PC-9 (cell line): ENCODE measurements at regions not wholly inside any gene's neighbourhood (a gene's known extent, or its start where the extent isn't known, plus 50 kb on each side); places are given as distances from the start of the nearest gene placed in this dataset.

ENCODE experiments used
- BruUV-seq: library from RNA; stranded (reverse); fragments of 400-500 nt; replicated peaks from 2 replicates; lab custom pipeline; 2021; lab: Mats Ljungman, UMichigan
- CTCF ChIA-PET: fragments of 300-600 bp; sonication (Branson Sonifier 250); formaldehyde crosslinking; loops from one replicate; lab custom pipeline; 2022; ENCODE audit warnings: antibody characterized with exemption; lab: Charles Lee
- POLR2A ChIA-PET: fragments of 300-600 bp; sonication (Branson Sonifier 250); formaldehyde crosslinking; loops from one replicate; lab custom pipeline; 2022; ENCODE audit warnings: antibody characterized with exemption; ENCODE audit not compliant: unreplicated experiment; lab: Charles Lee
- DNase-seq, 2 experiments: peaks; one replicate each; pipeline versions ENCODE4 v3.0.0 to v3.0.0-alpha.2; 2015 to 2022; ENCODE audit warnings: mixed read lengths in 1 of 2
- H2AFZ ChIP-seq: fragments of 200-600 bp; sonication (generic); 2 replicates; pipeline ENCODE4 v1.8.1; 2017; ENCODE audit warnings: antibody characterized with exemption
- H3F3A ChIP-seq: fragments of 200-600 bp; sonication (generic); 2 replicates; pipeline ENCODE4 v1.8.1; 2017; ENCODE audit warnings: antibody characterized with exemption, mild to moderate bottlenecking, low read depth; ENCODE audit not compliant: insufficient read depth
- H3K27ac ChIP-seq: fragments of 200-600 bp; sonication (generic); 2 replicates; pipeline ENCODE4 v1.6.1; 2016; ENCODE audit warnings: mixed run types
- H3K27me3 ChIP-seq: fragments of 200-600 bp; sonication (generic); 2 replicates; pipeline ENCODE4 v1.6.1; 2016; ENCODE audit warnings: low read depth, mixed run types; ENCODE audit not compliant: insufficient read depth
- H3K36me3 ChIP-seq: fragments of 200-600 bp; sonication (generic); 2 replicates; pipeline ENCODE4 v1.6.1; 2016; ENCODE audit warnings: low read depth, mixed run types
- H3K4me1 ChIP-seq: fragments of 200-600 bp; sonication (generic); replicated peaks from 2 replicates; pipeline ENCODE4 v1.6.1; 2016; ENCODE audit warnings: mixed run types; ENCODE audit not compliant: insufficient read depth
- H3K4me2 ChIP-seq: fragments of 200-600 bp; sonication (generic); 2 replicates; pipeline ENCODE4 v1.6.1; 2017; ENCODE audit warnings: mixed run types
- H3K4me3 ChIP-seq: fragments of 200-600 bp; sonication (generic); 2 replicates; pipeline ENCODE4 v1.6.1; 2016; ENCODE audit warnings: mixed run types
- H3K79me2 ChIP-seq: fragments of 200-600 bp; sonication (generic); 2 replicates; pipeline ENCODE4 v1.6.1; 2017; ENCODE audit warnings: low read depth, mixed run types
- H3K9me2 ChIP-seq: fragments of 200-600 bp; sonication (generic); 2 replicates; pipeline ENCODE4 v1.8.1; 2017; ENCODE audit warnings: mild to moderate bottlenecking; ENCODE audit not compliant: insufficient read depth
- H3K9me3 ChIP-seq: fragments of 200-600 bp; sonication (generic); 2 replicates; pipeline ENCODE4 v1.8.1; 2016; ENCODE audit warnings: low read depth; ENCODE audit not compliant: insufficient read depth
- H4K20me1 ChIP-seq: fragments of 200-600 bp; sonication (generic); 2 replicates; pipeline ENCODE4 v1.8.1; 2017; ENCODE audit not compliant: insufficient read depth
- EZH2 ChIP-seq: fragments of 200-600 bp; sonication (generic); IDR thresholded peaks from 2 replicates; pipeline ENCODE4 v1.8.0; 2017; ENCODE audit warnings: antibody characterized with exemption, low read depth
- intact Hi-C: fragments of 100-400 bp; cut with micrococcal nuclease; formaldehyde crosslinking; loops from one replicate; pipeline ENCODE4 v1.10.0; 2022; ENCODE audit not compliant: unreplicated experiment
- TF ChIP-seq, protein P1 (sequence below): fragments of 200-600 bp; sonication (generic); conservative IDR thresholded peaks from 2 replicates; pipeline ENCODE4 v1.6.1; 2017; ENCODE audit warnings: mixed run types, antibody characterized with exemption, mild to moderate bottlenecking, moderate library complexity

DNA sequence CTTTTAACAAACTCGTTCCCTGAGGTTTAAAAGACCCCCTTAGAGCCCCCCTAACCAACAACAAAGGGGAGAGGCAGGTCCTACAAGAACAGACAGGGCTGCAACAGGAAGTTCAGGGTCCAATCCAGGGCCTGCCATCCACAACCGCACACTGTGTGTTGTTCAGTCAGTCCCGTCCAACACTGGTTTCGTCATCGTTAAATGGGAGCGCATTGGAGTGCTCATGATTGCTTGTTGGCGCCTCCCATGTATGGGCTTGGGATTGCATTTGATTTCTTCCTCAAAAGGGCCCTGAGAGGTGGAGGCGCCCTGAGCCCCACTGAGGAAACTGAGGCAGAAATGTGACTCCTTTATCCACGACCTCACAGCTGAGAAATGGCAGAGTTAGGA, 174.1 kb downstream of the MN1 start:
- Histone ChIP-seq H3K9me3 (no peaks in the 10 kb centered on the region; the same call in 1 of the 2 replicates), H3F3A (peaks cover 32% of the 10 kb centered on the region; the same call in 1 of the 2 replicates), H3K4me2 (no peak overlapping the region), H3K36me3 (no peaks in the 10 kb centered on the region), H4K20me1 (no peaks in the 10 kb centered on the region), H3K9me2 (no peaks in the 10 kb centered on the region), H2AFZ (no peak overlapping the region), H3K4me3 (no peak overlapping the region), H3K4me1 (peaks cover 27% of the 10 kb centered on the region), H3K27ac (no peak overlapping the region), H3K27me3 (no peaks in the 10 kb centered on the region), H3K79me2 (no peaks in the 10 kb centered on the region)
- TF ChIP-seq, protein P1, sequence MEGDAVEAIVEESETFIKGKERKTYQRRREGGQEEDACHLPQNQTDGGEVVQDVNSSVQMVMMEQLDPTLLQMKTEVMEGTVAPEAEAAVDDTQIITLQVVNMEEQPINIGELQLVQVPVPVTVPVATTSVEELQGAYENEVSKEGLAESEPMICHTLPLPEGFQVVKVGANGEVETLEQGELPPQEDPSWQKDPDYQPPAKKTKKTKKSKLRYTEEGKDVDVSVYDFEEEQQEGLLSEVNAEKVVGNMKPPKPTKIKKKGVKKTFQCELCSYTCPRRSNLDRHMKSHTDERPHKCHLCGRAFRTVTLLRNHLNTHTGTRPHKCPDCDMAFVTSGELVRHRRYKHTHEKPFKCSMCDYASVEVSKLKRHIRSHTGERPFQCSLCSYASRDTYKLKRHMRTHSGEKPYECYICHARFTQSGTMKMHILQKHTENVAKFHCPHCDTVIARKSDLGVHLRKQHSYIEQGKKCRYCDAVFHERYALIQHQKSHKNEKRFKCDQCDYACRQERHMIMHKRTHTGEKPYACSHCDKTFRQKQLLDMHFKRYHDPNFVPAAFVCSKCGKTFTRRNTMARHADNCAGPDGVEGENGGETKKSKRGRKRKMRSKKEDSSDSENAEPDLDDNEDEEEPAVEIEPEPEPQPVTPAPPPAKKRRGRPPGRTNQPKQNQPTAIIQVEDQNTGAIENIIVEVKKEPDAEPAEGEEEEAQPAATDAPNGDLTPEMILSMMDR = no peak
- TF ChIP-seq EZH2 = no peak
- POLR2A ChIA-PET = no interaction called here
- DNase-seq = no peak
- CTCF ChIA-PET = no interaction called here
- intact Hi-C loops = loop anchor here (10.0 kb wide), 1 partner anchor 97 kb away; no protein-coding TSS in a partner anchor
- no TSS peak for BruUV-seq

DNA sequence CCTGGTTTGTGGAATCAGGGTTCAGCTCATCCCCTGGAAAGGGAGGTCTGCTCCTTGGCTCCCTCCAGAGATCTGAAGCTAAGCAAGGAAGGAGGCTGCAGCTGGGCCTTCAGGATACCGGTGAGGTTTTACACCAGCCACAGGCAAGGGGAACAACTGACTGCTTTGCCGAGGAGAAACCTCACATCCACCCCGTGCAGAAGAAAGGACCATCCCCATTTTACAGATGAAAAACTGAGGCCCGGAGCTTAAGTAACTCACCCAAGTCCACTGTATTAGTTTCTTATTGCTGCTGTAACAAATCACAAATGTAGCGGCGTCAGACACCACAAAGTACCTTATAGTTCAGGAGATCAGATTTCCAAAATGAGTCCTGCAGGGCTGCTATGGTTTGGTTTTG, 173.7 kb downstream of the MN1 start:
- no peak overlapping the region for H3K4me3 ChIP-seq
- no peak overlapping the region for H3K4me2 ChIP-seq
- intact Hi-C loops = loop anchor here (10.0 kb wide), 1 partner anchor 97 kb away; no protein-coding TSS in a partner anchor
- TF ChIP-seq, protein P1 = no peak
- TF ChIP-seq EZH2 = no peak
- no peaks in the 10 kb centered on the region for H4K20me1 ChIP-seq
- DNase-seq = no peak
- H3K27me3 ChIP-seq = no peaks in the 10 kb centered on the region
- no peaks in the 10 kb centered on the region for H3K79me2 ChIP-seq
- H3K9me2 ChIP-seq = no peaks in the 10 kb centered on the region
- no peaks in the 10 kb centered on the region for H3K36me3 ChIP-seq
- ChIA-PET CTCF (no interaction called here), POLR2A (no interaction called here)
- no peak overlapping the region for H3K27ac ChIP-seq
- H2AFZ ChIP-seq = no peak overlapping the region
- H3K4me1 ChIP-seq = peaks cover 27% of the 10 kb centered on the region
- H3K9me3 ChIP-seq = no peaks in the 10 kb centered on the region; the same call in 1 of the 2 replicates
- peaks cover 32% of the 10 kb centered on the region; the same call in 1 of the 2 replicates for H3F3A ChIP-seq
- no TSS peak for BruUV-seq

DNA sequence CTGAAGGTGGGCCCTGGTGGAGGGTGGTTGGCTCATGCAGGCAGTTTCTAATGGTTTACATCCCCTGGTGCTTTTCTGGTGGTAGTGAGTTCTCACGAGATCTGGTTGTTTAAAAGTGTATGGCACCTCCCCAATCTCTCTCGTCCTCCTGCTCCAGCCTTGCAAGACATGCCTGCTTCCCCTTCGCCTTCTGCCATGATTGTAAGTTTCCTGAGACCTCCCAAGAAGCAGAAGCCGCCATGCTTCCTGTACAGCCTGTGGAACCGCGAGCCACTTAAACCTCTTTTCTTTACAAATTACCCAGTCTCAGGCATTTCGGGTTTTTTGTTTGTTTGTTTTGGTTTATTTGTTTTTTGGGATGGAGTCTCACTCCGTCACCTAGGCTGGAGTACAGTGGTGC, 173.2 kb downstream of the MN1 start:
- BruUV-seq = no TSS peak
- Histone ChIP-seq H3K36me3 (no peaks in the 10 kb centered on the region), H3K4me3 (no peak overlapping the region), H4K20me1 (no peaks in the 10 kb centered on the region), H3K79me2 (no peaks in the 10 kb centered on the region), H3K9me2 (no peaks in the 10 kb centered on the region), H3K4me2 (peak overlapping the region; percentile 48; the same call in 1 of the 2 replicates), H3F3A (peaks cover 32% of the 10 kb centered on the region; the same call in 1 of the 2 replicates), H3K27ac (no peak overlapping the region), H3K27me3 (no peaks in the 10 kb centered on the region), H3K9me3 (no peaks in the 10 kb centered on the region; the same call in 1 of the 2 replicates), H3K4me1 (peaks cover 27% of the 10 kb centered on the region), H2AFZ (no peak overlapping the region)
- no peak for TF ChIP-seq EZH2
- TF ChIP-seq, protein P1 = no peak
- CTCF ChIA-PET = no interaction called here
- POLR2A ChIA-PET = no interaction called here
- DNase-seq = no peak
- intact Hi-C loops = loop anchor here (10.0 kb wide), 1 partner anchor 96 kb away; no protein-coding TSS in a partner anchor
